Fibroblast of lung (primary cell): ENCODE measurements at regions not wholly inside any gene's neighbourhood (a gene's known extent, or its start where the extent isn't known, plus 50 kb on each side); places are given as distances from the start of the nearest gene placed in this dataset.

Source experiments
- CTCF ChIP-seq, 2 donors: IDR thresholded peaks in 1 of 2; conservative IDR thresholded peaks in 1 of 2; 1 replicate in 1 of 2; 2 replicates in 1 of 2; pipeline ENCODE4 v1.5.1; 2011 to 2012; ENCODE audit warnings: low read length in 2 of 2, control low read depth in 1 of 2, inconsistent platforms in 1 of 2, low read depth in 1 of 2, mild to moderate bottlenecking in 1 of 2
- EZH2 ChIP-seq: IDR thresholded peaks from 2 replicates; pipeline ENCODE4 v1.5.1; 2012; ENCODE audit warnings: low read length, control low read depth, mild to moderate bottlenecking; ENCODE audit errors: missing control alignments

DNA sequence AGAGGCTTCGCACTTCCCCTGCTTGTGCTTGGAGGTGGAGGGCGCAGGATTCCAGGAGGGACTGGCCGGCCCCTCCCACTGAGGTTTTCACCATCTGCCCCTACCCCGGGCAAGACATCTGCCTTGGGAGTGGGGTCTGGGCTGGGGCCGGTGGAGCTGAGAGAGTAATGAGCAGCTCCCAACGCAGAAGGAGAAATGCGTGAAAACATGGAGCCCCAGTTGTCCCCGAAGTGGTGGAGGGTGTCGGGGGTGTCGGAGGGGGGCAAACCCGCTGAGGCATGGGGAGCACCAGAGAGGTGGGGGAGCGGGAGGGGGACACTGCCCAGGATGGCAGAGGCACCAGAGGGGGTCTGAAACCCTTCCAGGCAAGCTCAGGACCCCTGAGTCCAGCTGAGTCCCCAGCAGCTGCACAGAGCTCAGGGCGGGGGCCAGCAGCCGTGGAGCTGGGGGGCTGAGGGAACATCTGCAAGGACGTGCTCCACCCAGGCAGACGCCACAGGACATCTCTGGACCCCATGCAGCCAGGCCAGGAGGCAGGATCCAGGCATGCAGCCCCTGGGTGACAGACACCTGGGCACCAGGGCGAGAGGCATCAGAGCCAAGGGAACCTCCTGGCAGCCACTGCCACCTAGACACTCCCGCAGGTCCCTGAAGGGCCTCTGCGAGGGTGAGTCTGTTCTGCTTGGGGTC is 110.6 kb downstream of the SIK1 start:
- no peak for TF ChIP-seq CTCF (conservative IDR thresholded peaks at IDR 0.05 in 1 of 2, IDR thresholded peaks at IDR 0.05 in 1 of 2; ENCODE audit: low read depth in 1 of 2, low read length in 2 of 2)
- TF ChIP-seq EZH2, result no peak
